ENCODE measurements at regions not wholly inside any gene's neighbourhood (a gene's known extent, or its start where the extent isn't known, plus 50 kb on each side); places are given as distances from the start of the nearest gene placed in this dataset.

DNA sequence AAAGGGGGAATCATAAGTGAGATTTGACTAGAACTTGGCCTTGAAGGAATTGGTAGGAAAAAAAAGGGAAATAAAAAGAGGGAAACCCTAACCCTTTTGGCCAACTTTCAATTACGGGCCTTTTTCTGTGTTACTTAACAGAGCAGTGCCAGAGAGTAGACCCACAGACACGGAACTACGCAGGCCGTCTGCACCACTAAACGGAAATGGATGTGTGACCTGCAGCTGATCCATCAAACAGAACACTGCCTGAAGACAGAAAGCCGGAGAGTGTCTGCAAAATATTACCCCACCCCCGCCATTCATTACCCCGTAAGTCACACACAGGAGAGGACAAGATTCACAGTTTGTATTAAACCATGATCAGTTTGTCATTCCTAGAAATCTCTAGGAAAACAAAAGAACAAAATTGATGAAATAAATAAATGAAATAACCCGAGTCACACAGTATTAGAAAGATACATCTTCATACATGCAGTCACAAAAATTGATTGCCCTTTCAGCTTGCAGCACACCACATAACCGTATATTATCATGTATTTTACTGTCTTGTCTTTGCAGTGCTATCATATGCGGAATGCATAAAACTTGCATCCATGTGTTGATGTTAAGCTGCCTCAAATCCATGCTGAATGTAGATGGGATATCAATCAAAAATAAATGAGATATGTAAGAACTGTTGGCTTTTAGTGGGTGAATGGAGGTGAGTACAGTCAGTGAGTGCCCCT lies 424.7 kb downstream of the IRS2 start:
- no peak for TF ChIP-seq POLR2A (IDR thresholded peaks at IDR 0.05; ENCODE audit: borderline replicate concordance, extremely low read depth, insufficient read depth, insufficient read length)
- TF ChIP-seq EGR1 (IDR thresholded peaks at IDR 0.05; ENCODE audit: low read depth) = no peak
- TF ChIP-seq CTCF (IDR thresholded peaks at IDR 0.05 in 2 of 3, conservative IDR thresholded peaks at IDR 0.05 in 1 of 3; ENCODE audit: borderline replicate concordance in 1 of 3, insufficient read depth in 1 of 3, low read depth in 2 of 3, low read length in 2 of 3) = no peak
- TF ChIP-seq, protein P1, sequence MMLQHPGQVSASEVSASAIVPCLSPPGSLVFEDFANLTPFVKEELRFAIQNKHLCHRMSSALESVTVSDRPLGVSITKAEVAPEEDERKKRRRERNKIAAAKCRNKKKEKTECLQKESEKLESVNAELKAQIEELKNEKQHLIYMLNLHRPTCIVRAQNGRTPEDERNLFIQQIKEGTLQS (IDR thresholded peaks at IDR 0.05) = no peak
- TF ChIP-seq EZH2 (IDR thresholded peaks at IDR 0.05) = no peak
- no peak for TF ChIP-seq JUND (IDR thresholded peaks at IDR 0.05)
- no peak for TF ChIP-seq ZNF274 (IDR thresholded peaks at IDR 0.05; ENCODE audit: low read depth, low read length)

Measured in HCT116 (cell line).